SW480 (cell line): ENCODE measurements at regions not wholly inside any gene's neighbourhood (a gene's known extent, or its start where the extent isn't known, plus 50 kb on each side); places are given as distances from the start of the nearest gene placed in this dataset.
A peak's percentile ranks its signal among the peaks of the same experiment; 100 is the strongest.
"Not testable (repeated sequence)": the region's sequence is repeated elsewhere in the genome, so short reads cannot be mapped to it uniquely, and the experiment has no call there.

ENCODE experiments used
- DNase-seq: peaks from one replicate; pipeline ENCODE4 v3.0.0-alpha.2; 2016; ENCODE audit warnings: low spot score

GRCh38 chr1:60913708-60914107 lies 168.7 kb upstream of the NFIA start:
- DNase-seq, result not testable (repeated sequence)

- DNase-seq, result no peak
Observed at GRCh38 chr1:60913039-60913438, 169.3 kb upstream of the NFIA start.

GRCh38 chr1:60911966-60912697 lies 170.2 kb upstream of the NFIA start:
- no peak for DNase-seq

GRCh38 chr1:60908159-60908558 lies 174.2 kb upstream of the NFIA start:
- DNase-seq, result no peak

- DNase-seq, result no peak
Observed at GRCh38 chr1:60906526-60906925, 175.8 kb upstream of the NFIA start.

- DNase-seq, result no peak
Observed at GRCh38 chr1:60906039-60906438, 176.3 kb upstream of the NFIA start.

- no peak for DNase-seq
Observed at GRCh38 chr1:60904099-60904851, 178.1 kb upstream of the NFIA start.

GRCh38 chr1:60903591-60903990 lies 178.8 kb upstream of the NFIA start:
- DNase-seq, result no peak

GRCh38 chr1:60899464-60899863 lies 182.9 kb upstream of the NFIA start:
- no peak for DNase-seq

GRCh38 chr1:60898987-60899386 lies 183.4 kb upstream of the NFIA start:
- DNase-seq, result no peak

GRCh38 chr1:60898413-60898812 lies 183.9 kb upstream of the NFIA start:
- no peak for DNase-seq

- DNase-seq, result no peak
Observed at GRCh38 chr1:60896701-60897363, 185.5 kb upstream of the NFIA start.

GRCh38 chr1:60895701-60896100 lies 186.7 kb upstream of the NFIA start:
- no peak for DNase-seq

- no peak for DNase-seq
Observed at GRCh38 chr1:60895252-60895651, 187.1 kb upstream of the NFIA start.

GRCh38 chr1:60894741-60895140 lies 187.6 kb upstream of the NFIA start:
- DNase-seq, result no peak

GRCh38 chr1:60894130-60894529 lies 188.2 kb upstream of the NFIA start:
- peak; percentile 6 for DNase-seq

GRCh38 chr1:60893136-60893930 lies 189.0 kb upstream of the NFIA start:
- DNase-seq, result peak; percentile 71

- DNase-seq, result no peak
Observed at GRCh38 chr1:60891765-60892164, 190.6 kb upstream of the NFIA start.

- no peak for DNase-seq
Observed at GRCh38 chr1:60891281-60891680, 191.1 kb upstream of the NFIA start.

GRCh38 chr1:60890664-60891063 lies 191.7 kb upstream of the NFIA start:
- no peak for DNase-seq

- no peak for DNase-seq
Observed at GRCh38 chr1:60889709-60890108, 192.7 kb upstream of the NFIA start.

- DNase-seq, result no peak
Observed at GRCh38 chr1:60888126-60888525, 194.2 kb upstream of the NFIA start.
